CD4-positive, alpha-beta T cell treated with Interferon gamma for 1 hour (primary cell): ENCODE measurements at regions not wholly inside any gene's neighbourhood (a gene's known extent, or its start where the extent isn't known, plus 50 kb on each side); places are given as distances from the start of the nearest gene placed in this dataset.

ENCODE experiments used
- DNase-seq: peaks from one replicate; pipeline ENCODE4 v3.0.0-alpha.2; 2020

GRCh38 chr1:229981736-229982135, 85.3 kb upstream of the GALNT2 start:
- DNase-seq: no peak

- DNase-seq: no peak
Observed at GRCh38 chr1:229984310-229984991, 82.6 kb upstream of the GALNT2 start.

DNA sequence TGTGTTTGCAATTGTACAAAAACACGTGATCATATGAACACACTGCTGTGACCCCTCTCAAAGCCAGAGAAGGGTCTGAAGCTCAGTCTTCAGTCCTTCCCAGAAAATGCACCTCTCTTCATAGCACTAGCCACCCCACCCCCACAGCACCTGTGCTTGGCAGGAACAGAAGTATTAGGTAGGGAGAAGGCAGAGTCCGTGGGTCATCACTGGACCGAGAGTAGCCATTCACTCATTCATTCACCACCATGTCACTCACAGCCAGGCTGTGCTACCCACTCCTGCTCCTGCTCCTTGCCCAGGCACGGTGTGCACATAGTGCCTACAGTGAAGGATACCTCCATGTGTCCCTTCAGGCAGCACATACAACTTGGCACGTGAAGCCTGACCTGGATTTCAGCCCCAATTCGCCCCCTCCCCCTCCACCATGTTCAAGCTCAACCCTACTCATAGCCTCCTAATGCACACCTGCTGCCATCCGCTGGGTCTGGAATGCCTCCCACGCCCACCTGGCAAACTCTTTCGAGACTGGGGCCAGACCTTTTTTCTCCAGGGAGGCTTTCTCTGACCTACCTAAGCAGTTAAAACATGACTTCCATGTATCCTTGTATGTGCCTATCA, 81.9 kb upstream of the GALNT2 start:
- DNase-seq: no peak

- no peak for DNase-seq
Observed at GRCh38 chr1:229985613-229986010, 81.4 kb upstream of the GALNT2 start.

GRCh38 chr1:229986737-229987337, 80.2 kb upstream of the GALNT2 start:
- DNase-seq: no peak

GRCh38 chr1:229987953-229988352, 79.1 kb upstream of the GALNT2 start:
- no peak for DNase-seq

DNA sequence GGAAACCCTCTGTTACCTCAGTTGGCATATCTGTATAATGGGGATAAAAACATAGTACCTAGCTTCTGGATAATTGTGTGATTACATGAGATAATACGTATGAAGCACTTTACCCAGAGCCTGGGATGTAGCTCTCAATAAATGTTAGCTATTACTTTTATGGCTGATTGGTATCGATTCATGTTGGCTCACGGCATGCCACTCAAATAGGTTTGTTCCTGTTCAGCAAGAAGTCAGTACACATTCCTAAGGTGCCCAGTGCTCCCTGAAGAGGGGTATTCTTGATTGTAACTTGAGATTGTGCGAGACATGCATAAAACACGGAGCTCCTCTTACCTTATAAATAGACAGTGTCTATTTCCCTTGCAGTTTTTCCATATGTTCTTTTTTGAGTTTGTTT, 78.5 kb upstream of the GALNT2 start:
- no peak for DNase-seq

DNA sequence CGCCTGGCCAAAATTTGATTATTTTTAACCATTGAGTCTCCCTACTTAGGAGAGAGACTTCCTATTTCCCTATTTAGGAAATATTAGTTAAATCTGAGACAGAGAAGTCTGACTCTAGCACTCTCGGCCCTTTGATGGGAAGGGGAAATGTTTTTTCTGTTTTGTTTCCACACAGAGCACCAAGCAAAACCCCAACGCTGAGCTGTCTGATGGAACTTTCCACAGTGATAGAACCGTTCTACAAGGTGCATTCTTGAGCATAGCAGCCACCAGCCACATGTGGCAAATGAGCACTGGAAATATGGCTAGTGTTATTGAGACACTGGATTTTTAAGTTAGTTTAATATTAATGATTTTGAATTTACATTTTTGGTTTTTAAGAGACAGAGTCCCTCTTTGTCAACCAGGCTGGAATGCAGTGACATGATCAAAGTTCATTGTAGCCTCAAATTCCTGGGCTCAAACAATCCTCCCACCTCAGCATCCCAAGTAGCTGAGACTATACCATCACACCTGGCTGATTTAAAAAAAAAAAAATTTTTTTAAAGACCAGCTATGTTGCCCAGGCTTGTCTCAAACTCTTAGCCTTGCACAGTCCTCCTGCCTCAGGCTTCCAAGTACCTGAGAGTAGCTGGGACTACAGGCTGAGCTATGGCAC, 77.3 kb upstream of the GALNT2 start:
- no peak for DNase-seq

GRCh38 chr1:229990326-229990725, 76.7 kb upstream of the GALNT2 start:
- no peak for DNase-seq

- no peak for DNase-seq
Observed at GRCh38 chr1:229991104-229991513, 75.9 kb upstream of the GALNT2 start.

- no peak for DNase-seq
Observed at GRCh38 chr1:229991724-229992333, 75.2 kb upstream of the GALNT2 start.

- no peak for DNase-seq
Observed at GRCh38 chr1:229993060-229993459, 74.0 kb upstream of the GALNT2 start.

DNA sequence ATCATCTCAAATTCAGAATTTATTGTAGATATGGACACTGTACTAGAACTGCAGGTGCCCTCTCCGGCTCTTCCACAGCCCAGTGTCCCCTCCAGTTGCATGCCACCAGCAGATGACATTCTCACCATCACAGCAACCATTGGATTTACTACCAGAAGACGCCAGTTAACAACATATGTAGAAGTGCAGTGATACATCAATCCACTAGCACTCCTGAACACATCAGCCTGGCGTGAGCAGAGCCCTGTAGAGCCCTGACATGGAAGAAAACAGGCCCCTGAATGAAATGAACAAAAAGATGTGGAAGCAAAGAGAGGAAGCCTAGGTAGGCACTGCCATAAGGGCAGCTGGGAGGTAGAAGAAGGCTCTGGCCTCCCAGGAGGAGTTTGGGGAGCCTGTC, 73.1 kb upstream of the GALNT2 start:
- no peak for DNase-seq

- DNase-seq: no peak
Observed at GRCh38 chr1:229999004-229999670, 67.9 kb upstream of the GALNT2 start.

DNA sequence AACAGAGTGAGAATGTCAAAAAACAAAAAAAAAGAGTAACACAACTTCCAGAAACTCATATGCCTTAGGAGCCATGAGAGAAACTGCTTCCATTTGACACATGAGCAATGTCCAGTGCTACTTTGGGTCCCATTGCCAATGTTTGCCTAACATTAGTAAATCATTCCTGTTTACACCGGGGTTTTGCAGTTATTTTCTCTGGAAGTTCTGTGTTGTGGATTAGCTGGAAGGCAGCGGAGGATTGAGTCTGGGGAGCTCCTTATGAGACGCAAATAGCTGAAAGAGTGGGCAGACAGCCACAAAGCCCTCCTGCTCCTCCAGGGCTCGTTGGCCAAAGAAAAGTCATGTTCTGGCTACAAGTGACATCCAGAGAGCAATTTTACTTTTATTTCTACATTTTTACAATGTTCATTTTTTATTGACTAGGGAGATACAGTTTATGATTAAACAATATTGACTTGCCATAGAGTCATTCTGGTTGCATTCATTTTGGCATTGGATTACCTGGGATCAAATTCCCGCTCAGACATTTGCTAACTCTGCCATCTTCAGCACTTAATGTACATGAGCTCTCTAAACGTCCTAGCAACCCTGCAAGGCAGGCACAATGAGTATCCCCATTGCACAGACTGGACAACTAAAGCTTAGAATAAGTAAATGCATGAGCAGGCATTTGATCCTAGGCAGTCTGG, 66.4 kb upstream of the GALNT2 start:
- no peak for DNase-seq

DNA sequence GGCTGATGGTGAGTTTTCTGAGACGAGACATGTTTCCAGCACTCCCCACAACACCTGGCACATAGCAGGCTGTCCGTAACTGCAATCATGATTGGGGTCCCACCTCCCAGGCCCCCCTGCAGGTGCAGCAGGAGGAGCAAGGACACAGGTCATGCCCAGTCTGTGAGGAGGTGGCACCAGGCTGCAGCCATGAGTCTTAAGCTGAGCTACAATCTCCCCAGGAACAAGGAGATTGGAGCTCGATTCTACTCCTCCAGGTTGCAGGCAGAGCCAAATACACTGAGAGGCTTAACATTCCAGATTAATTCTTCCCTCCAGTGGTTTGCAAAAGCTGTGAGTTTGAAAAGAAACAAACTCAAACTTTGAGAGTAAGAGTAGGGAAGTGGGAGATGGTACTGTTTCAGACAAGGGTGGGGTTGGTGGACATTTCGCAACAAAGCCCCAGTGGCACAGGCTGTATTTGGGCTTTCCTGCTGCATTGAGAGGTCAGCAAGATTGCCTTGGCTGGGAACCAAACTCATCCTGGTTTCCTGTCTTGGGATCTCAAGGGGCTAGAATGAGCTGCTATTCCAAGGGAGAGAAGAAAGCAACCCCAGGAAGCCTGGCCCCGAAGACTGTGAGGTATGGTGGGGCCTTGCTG, 64.8 kb upstream of the GALNT2 start:
- no peak for DNase-seq

DNA sequence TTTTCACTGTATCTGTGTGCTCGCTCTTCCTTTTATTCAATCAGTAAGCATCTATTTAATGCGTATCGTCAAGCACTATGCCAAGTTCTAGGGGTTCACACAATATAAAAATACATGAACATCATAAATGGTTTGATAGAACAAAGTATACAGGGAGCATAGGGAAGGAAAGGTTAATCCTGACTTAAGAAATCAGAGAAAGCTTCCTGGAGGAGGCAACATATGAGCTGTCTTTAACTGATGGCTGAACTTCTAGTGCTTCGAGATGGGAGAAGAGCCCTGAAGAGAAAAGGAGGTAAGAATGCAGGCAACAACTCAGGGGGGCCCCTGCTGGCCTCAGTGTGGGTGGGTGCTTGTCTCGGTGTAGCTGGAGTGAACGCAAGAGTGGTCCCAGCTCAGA, 63.6 kb upstream of the GALNT2 start:
- no peak for DNase-seq

GRCh38 chr1:230005040-230005439, 62.0 kb upstream of the GALNT2 start:
- no peak for DNase-seq

GRCh38 chr1:230008721-230009120, 58.3 kb upstream of the GALNT2 start:
- no peak for DNase-seq

- DNase-seq: no peak
Observed at GRCh38 chr1:230009611-230010313, 57.3 kb upstream of the GALNT2 start.
